ENCODE measurements at regions not wholly inside any gene's neighbourhood (a gene's known extent, or its start where the extent isn't known, plus 50 kb on each side); places are given as distances from the start of the nearest gene placed in this dataset.

- Histone ChIP-seq H3K9ac (no peak overlapping the region), H2AFZ (ENCODE audit: low read depth) (no peak overlapping the region), H3K27ac (no peak overlapping the region), H3K4me3 (IDR thresholded peaks at IDR 0.05; ENCODE audit: insufficient read depth, low read depth, low read length) (no peak overlapping the region), H3K79me2 (ENCODE audit: insufficient read depth, low read depth) (no peaks in the 10 kb centered on the region), H3K27me3 (ENCODE audit: insufficient read depth, low read depth) (no peaks in the 10 kb centered on the region), H3K4me1 (ENCODE audit: low read depth, poor library complexity, severe bottlenecking) (no peaks in the 10 kb centered on the region), H3K4me2 (no peak overlapping the region), H4K20me1 (ENCODE audit: insufficient read depth) (no peaks in the 10 kb centered on the region), H3K36me3 (ENCODE audit: insufficient read depth) (no peaks in the 10 kb centered on the region)
- no peak for TF ChIP-seq CTCF (conservative IDR thresholded peaks at IDR 0.05; ENCODE audit: low read depth, low read length)
Measured at GRCh38 chr18:67144329-67144728, 372.2 kb downstream of the DSEL start.

DNA sequence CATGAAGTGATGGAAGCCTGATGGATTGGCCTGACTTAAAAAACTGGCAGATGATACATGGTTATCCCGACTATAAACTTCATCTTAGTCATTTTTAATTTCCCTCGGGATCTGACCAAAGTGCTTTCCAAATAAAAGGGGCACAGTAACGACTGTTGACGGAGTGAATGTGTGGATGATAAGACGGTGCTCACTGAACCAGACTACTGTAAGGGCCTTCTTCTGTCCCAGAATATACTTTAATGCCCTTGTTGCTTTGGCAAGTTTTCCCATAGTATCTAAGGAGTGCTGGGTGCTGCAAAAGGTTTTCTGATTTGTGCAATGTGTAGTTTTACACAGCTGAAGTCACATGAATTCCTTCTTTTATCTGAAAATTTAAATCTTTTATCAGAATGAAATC, 373.5 kb downstream of the DSEL start:
- Histone ChIP-seq H3K27ac (no peak overlapping the region), H3K27me3 (ENCODE audit: insufficient read depth, low read depth) (no peaks in the 10 kb centered on the region), H3K4me2 (no peak overlapping the region), H3K79me2 (ENCODE audit: insufficient read depth, low read depth) (no peaks in the 10 kb centered on the region), H2AFZ (ENCODE audit: low read depth) (no peak overlapping the region), H3K4me3 (IDR thresholded peaks at IDR 0.05; ENCODE audit: insufficient read depth, low read depth, low read length) (no peak overlapping the region), H3K9ac (no peak overlapping the region), H4K20me1 (ENCODE audit: insufficient read depth) (no peaks in the 10 kb centered on the region), H3K4me1 (ENCODE audit: low read depth, poor library complexity, severe bottlenecking) (no peaks in the 10 kb centered on the region), H3K36me3 (ENCODE audit: insufficient read depth) (no peaks in the 10 kb centered on the region)
- TF ChIP-seq CTCF (conservative IDR thresholded peaks at IDR 0.05; ENCODE audit: low read depth, low read length) = no peak

GRCh38 chr18:67142604-67143003, 373.9 kb downstream of the DSEL start:
- no peak overlapping the region for H2AFZ ChIP-seq (ENCODE audit: low read depth)
- no peaks in the 10 kb centered on the region for H3K4me1 ChIP-seq (ENCODE audit: low read depth, poor library complexity, severe bottlenecking)
- no peaks in the 10 kb centered on the region for H4K20me1 ChIP-seq (ENCODE audit: insufficient read depth)
- H3K79me2 ChIP-seq (ENCODE audit: insufficient read depth, low read depth) = no peaks in the 10 kb centered on the region
- no peak for TF ChIP-seq CTCF (conservative IDR thresholded peaks at IDR 0.05; ENCODE audit: low read depth, low read length)
- H3K27ac ChIP-seq = no peak overlapping the region
- no peak overlapping the region for H3K9ac ChIP-seq
- no peak overlapping the region for H3K4me2 ChIP-seq
- H3K27me3 ChIP-seq (ENCODE audit: insufficient read depth, low read depth) = no peaks in the 10 kb centered on the region
- no peaks in the 10 kb centered on the region for H3K36me3 ChIP-seq (ENCODE audit: insufficient read depth)
- H3K4me3 ChIP-seq (IDR thresholded peaks at IDR 0.05; ENCODE audit: insufficient read depth, low read depth, low read length) = no peak overlapping the region

DNA sequence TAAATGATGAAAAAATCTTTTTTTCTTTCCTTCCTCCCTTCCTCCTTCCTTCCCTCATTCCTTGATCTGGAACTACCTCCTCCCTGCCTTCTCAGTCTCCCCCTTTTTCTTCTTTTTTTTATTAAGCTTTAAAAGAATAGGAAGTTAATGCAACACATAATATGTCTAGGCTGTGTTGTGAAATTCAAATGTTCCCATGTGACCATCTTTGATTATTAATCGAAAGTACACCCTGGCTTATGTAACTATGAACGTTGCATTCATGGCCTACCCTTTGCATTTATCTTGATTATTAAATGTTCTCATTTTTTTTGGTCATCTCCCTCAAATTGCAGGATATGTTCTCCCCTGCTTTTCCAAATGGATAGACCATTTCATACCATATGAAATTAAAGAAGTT, 376.0 kb downstream of the DSEL start:
- Histone ChIP-seq H3K4me3 (IDR thresholded peaks at IDR 0.05; ENCODE audit: insufficient read depth, low read depth, low read length) (no peak overlapping the region), H2AFZ (ENCODE audit: low read depth) (no peak overlapping the region), H3K27me3 (ENCODE audit: insufficient read depth, low read depth) (no peaks in the 10 kb centered on the region), H3K4me1 (ENCODE audit: low read depth, poor library complexity, severe bottlenecking) (no peaks in the 10 kb centered on the region), H3K4me2 (no peak overlapping the region), H3K79me2 (ENCODE audit: insufficient read depth, low read depth) (no peaks in the 10 kb centered on the region), H3K9ac (no peak overlapping the region), H4K20me1 (ENCODE audit: insufficient read depth) (no peaks in the 10 kb centered on the region), H3K27ac (no peak overlapping the region), H3K36me3 (ENCODE audit: insufficient read depth) (no peaks in the 10 kb centered on the region)
- no peak for TF ChIP-seq CTCF (conservative IDR thresholded peaks at IDR 0.05; ENCODE audit: low read depth, low read length)

DNA sequence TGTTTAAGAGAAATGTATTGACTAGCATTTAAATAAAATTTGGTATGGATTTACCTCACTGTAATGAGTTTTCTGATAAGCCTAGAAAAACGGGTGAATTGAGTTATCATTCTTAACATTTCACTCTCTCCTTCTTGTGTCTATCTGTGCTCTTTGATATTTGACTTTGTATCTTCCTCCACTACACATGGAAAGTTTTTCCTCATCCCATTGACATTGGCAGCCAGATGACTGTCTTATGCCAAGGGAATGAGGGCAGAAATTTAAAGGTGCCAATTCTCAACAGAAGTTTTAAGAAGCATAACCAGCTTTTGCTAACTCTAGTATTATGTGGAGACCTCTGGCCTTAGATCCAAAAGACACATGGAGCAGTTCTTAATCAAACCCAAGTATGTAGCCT, 376.6 kb downstream of the DSEL start:
- no peak for TF ChIP-seq CTCF (conservative IDR thresholded peaks at IDR 0.05; ENCODE audit: low read depth, low read length)
- Histone ChIP-seq H3K36me3 (ENCODE audit: insufficient read depth) (no peaks in the 10 kb centered on the region), H3K4me2 (no peak overlapping the region), H3K4me3 (IDR thresholded peaks at IDR 0.05; ENCODE audit: insufficient read depth, low read depth, low read length) (no peak overlapping the region), H3K79me2 (ENCODE audit: insufficient read depth, low read depth) (no peaks in the 10 kb centered on the region), H2AFZ (ENCODE audit: low read depth) (no peak overlapping the region), H3K9ac (no peak overlapping the region), H4K20me1 (ENCODE audit: insufficient read depth) (no peaks in the 10 kb centered on the region), H3K27me3 (ENCODE audit: insufficient read depth, low read depth) (no peaks in the 10 kb centered on the region), H3K4me1 (ENCODE audit: low read depth, poor library complexity, severe bottlenecking) (no peaks in the 10 kb centered on the region), H3K27ac (no peak overlapping the region)
